Smooth muscle cell (in vitro differentiated cells): ENCODE measurements at regions not wholly inside any gene's neighbourhood (a gene's known extent, or its start where the extent isn't known, plus 50 kb on each side); places are given as distances from the start of the nearest gene placed in this dataset.

Experiments
- DNase-seq: peaks from one replicate; lab custom pipeline; 2025; ENCODE audit not compliant: unreplicated experiment; lab: John Stamatoyannopoulos, UW
- H2AFZ ChIP-seq: fragments of 200-600 bp; sonication (generic); 2 replicates; pipeline ENCODE4 v1.6.0; 2016; ENCODE audit warnings: antibody characterized with exemption, low read depth, mild to moderate bottlenecking
- H3F3A ChIP-seq: fragments of 200-600 bp; sonication (generic); 2 replicates; pipeline ENCODE4 v1.6.0; 2017; ENCODE audit warnings: antibody characterized with exemption, low read depth
- H3K27ac ChIP-seq: fragments of 200-600 bp; sonication (generic); 2 replicates; pipeline ENCODE4 v1.5.1; 2016; ENCODE audit warnings: low read depth, mild to moderate bottlenecking
- H3K27me3 ChIP-seq: fragments of 200-600 bp; sonication (generic); 2 replicates; pipeline ENCODE4 v1.6.1; 2016; ENCODE audit warnings: low read depth, mild to moderate bottlenecking
- H3K36me3 ChIP-seq: fragments of 200-600 bp; sonication (generic); 2 replicates; pipeline ENCODE4 v1.5.1; 2016; ENCODE audit warnings: low read depth
- H3K4me1 ChIP-seq: fragments of 200-600 bp; sonication (generic); 2 replicates; pipeline ENCODE4 v1.5.1; 2016; ENCODE audit warnings: low read depth
- H3K4me2 ChIP-seq: fragments of 200-600 bp; sonication (generic); 2 replicates; pipeline ENCODE4 v1.6.0; 2016; ENCODE audit warnings: mild to moderate bottlenecking
- H3K4me3 ChIP-seq: fragments of 200-600 bp; sonication (generic); 2 replicates; pipeline ENCODE4 v1.5.1; 2016; ENCODE audit warnings: mild to moderate bottlenecking
- H3K79me2 ChIP-seq: fragments of 200-600 bp; sonication (generic); 2 replicates; pipeline ENCODE4 v1.6.0; 2016; ENCODE audit warnings: low read depth, mild to moderate bottlenecking
- H3K9ac ChIP-seq: fragments of 200-600 bp; sonication (generic); 2 replicates; pipeline ENCODE4 v1.6.0; 2016; ENCODE audit warnings: low read depth
- H3K9me3 ChIP-seq: fragments of 200-600 bp; sonication (generic); replicated peaks from 2 replicates; pipeline ENCODE4 v1.5.1; 2016; ENCODE audit warnings: low read depth
- H4K20me1 ChIP-seq: fragments of 200-600 bp; sonication (generic); 2 replicates; pipeline ENCODE4 v1.6.0; 2016; ENCODE audit warnings: low read depth
- CTCF ChIP-seq: fragments of 200-600 bp; sonication (generic); IDR thresholded peaks from 2 replicates; pipeline ENCODE4 v1.5.1; 2017; ENCODE audit warnings: borderline replicate concordance, mild to moderate bottlenecking, antibody characterized with exemption; ENCODE audit not compliant: insufficient read depth, poor library complexity, severe bottlenecking
- WGBS: methylation state at CpG from one replicate; pipeline ENCODE4 v1.1.7; 2016; ENCODE audit warnings: low lambda C conversion rate; 5-methylcytosine and 5-hydroxymethylcytosine counted together

GRCh38 chr11:131204282-131204681 is 166.1 kb upstream of the NTM start:
- H3F3A ChIP-seq, result no peaks in the 10 kb centered on the region
- H3K9me3 ChIP-seq, result no peaks in the 10 kb centered on the region
- H4K20me1 ChIP-seq, result no peaks in the 10 kb centered on the region
- no peak overlapping the region for H3K9ac ChIP-seq
- no peak overlapping the region for H2AFZ ChIP-seq
- no peaks in the 10 kb centered on the region for H3K79me2 ChIP-seq
- H3K27me3 ChIP-seq, result no peaks in the 10 kb centered on the region
- H3K4me3 ChIP-seq, result no peak overlapping the region
- H3K4me1 ChIP-seq, result no peaks in the 10 kb centered on the region
- DNase-seq, result no peak
- no peak overlapping the region for H3K27ac ChIP-seq
- 95% methylated on average over 10 of the region's 10 CpGs for WGBS
- H3K36me3 ChIP-seq, result no peaks in the 10 kb centered on the region
- no peak overlapping the region for H3K4me2 ChIP-seq
- TF ChIP-seq CTCF, result no peak

DNA sequence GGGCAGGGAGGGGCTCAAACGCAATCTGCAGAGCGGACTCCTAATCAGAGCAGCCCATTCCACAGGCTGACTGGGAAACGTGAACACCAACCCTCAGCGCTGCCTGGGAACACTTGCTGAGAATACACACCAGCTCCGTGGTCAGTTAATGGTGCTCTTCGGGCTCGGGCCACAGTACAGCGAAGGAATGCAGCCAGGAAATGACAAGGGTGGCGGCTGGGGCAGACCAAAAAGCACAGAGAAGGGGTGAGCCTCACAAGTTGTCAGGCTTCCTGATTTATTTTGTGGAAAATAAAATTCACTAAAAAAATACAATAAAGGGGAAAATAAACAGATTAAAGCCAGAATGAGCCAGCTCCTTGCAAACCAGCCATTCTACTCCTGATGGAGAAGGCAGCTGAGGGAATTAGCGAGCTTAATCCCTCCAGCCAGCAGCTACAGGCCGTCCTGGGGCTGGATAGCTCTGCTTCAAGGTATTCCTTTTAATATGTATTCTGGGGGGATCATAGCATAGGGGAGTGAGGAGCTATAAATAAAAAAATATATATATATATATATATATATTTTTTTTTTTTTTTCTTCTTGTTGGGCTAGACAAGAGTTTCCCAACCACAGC is 165.5 kb upstream of the NTM start:
- WGBS, result 57% methylated on average over 11 of the region's 11 CpGs
- H3K9ac ChIP-seq, result no peak overlapping the region
- H3K27me3 ChIP-seq, result no peaks in the 10 kb centered on the region
- TF ChIP-seq CTCF, result no peak
- H3F3A ChIP-seq, result no peaks in the 10 kb centered on the region
- no peak overlapping the region for H2AFZ ChIP-seq
- H3K27ac ChIP-seq, result no peak overlapping the region
- no peaks in the 10 kb centered on the region for H3K4me1 ChIP-seq
- H3K36me3 ChIP-seq, result no peaks in the 10 kb centered on the region
- no peak overlapping the region for H3K4me3 ChIP-seq
- DNase-seq, result no peak
- no peak overlapping the region for H3K4me2 ChIP-seq
- H3K9me3 ChIP-seq, result no peaks in the 10 kb centered on the region
- no peaks in the 10 kb centered on the region for H3K79me2 ChIP-seq
- no peaks in the 10 kb centered on the region for H4K20me1 ChIP-seq

DNA sequence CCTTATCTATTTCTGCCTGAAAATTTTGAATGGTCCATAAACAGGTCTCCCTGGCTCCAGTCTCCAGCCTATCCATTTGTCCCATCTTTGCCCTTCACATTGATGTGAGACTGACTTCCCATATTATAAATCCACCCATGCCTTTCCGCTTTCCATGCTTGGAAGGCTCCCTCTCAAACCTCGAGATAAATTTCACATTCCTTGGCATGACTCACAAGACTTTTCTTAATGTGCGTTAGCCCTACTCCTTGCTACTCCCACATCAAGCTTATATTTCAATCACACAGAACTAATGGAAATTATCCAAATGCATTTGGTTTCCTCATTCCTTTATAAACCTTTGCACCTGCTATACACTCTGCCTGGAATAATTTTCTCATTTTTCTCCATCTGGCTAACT is 163.7 kb upstream of the NTM start:
- no peaks in the 10 kb centered on the region for H3F3A ChIP-seq
- no peak overlapping the region for H3K4me3 ChIP-seq
- H3K79me2 ChIP-seq, result no peaks in the 10 kb centered on the region
- DNase-seq, result no peak
- no peaks in the 10 kb centered on the region for H3K4me1 ChIP-seq
- H3K27me3 ChIP-seq, result no peaks in the 10 kb centered on the region
- H3K9ac ChIP-seq, result no peak overlapping the region
- H4K20me1 ChIP-seq, result no peaks in the 10 kb centered on the region
- no peaks in the 10 kb centered on the region for H3K36me3 ChIP-seq
- no peak for TF ChIP-seq CTCF
- H2AFZ ChIP-seq, result no peak overlapping the region
- WGBS, result 39% methylated on average over 3 of the region's 3 CpGs
- H3K27ac ChIP-seq, result no peak overlapping the region
- H3K9me3 ChIP-seq, result no peaks in the 10 kb centered on the region
- H3K4me2 ChIP-seq, result no peak overlapping the region

DNA sequence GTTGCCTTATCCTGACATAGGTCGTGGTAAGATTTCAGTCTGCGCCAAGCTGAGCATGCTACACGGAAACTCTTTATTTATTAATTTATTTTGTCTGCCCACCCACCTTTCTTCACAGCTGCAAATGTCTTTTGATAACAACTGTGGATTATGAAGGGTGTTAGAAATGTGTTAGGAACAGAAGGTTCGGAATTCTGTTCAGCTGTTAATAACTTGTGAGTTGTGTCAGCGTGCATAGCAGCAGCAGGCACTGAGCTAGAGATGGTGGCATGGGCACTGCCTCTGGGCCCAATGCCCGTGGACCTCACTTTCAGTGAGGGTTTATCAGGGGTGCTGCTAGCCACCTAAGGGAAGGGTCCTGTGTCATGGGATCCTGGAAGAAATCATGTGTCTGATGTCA is 162.5 kb upstream of the NTM start:
- no peaks in the 10 kb centered on the region for H4K20me1 ChIP-seq
- no peak overlapping the region for H3K4me2 ChIP-seq
- H3F3A ChIP-seq, result no peaks in the 10 kb centered on the region
- no peak overlapping the region for H2AFZ ChIP-seq
- H3K4me3 ChIP-seq, result no peak overlapping the region
- no peak overlapping the region for H3K9ac ChIP-seq
- no peaks in the 10 kb centered on the region for H3K79me2 ChIP-seq
- no peak overlapping the region for H3K27ac ChIP-seq
- no peaks in the 10 kb centered on the region for H3K27me3 ChIP-seq
- WGBS, result 88% methylated on average over 6 of the region's 6 CpGs
- no peak for DNase-seq
- H3K36me3 ChIP-seq, result no peaks in the 10 kb centered on the region
- TF ChIP-seq CTCF, result no peak
- no peaks in the 10 kb centered on the region for H3K4me1 ChIP-seq
- H3K9me3 ChIP-seq, result no peaks in the 10 kb centered on the region
